ENCODE measurements at regions not wholly inside any gene's neighbourhood (a gene's known extent, or its start where the extent isn't known, plus 50 kb on each side); places are given as distances from the start of the nearest gene placed in this dataset.
"Not testable (repeated sequence)": the region's sequence is repeated elsewhere in the genome, so short reads cannot be mapped to it uniquely, and the experiment has no call there.

- no peak for DNase-seq
These were observed 123.4 kb upstream of the PDE1A start for GRCh38 chr2:182550234-182550633.

DNA sequence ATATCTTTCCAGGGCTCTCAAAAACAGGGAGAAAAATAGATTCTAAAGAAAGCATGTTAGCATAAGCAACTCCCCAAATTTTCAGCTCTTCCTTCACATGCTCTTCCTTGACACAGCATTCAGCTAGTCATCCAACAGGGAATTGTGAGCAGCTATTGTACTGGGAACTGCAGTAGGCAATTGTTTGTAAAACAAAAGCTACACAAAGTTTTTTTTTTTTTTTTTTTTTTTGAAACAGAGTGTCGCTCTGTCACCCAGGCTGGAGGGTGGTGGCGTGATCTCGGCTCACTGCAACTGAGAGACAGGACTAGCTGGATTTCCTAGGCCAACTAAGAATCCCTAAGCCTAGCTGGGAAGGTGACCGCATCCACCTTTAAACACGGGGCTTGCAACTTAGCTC lies 125.4 kb upstream of the PDE1A start:
- not testable (repeated sequence) for DNase-seq

GRCh38 chr2:182552785-182553184 lies 125.9 kb upstream of the PDE1A start:
- not testable (repeated sequence) for DNase-seq

GRCh38 chr2:182553483-182553882 lies 126.6 kb upstream of the PDE1A start:
- no peak for DNase-seq

DNA sequence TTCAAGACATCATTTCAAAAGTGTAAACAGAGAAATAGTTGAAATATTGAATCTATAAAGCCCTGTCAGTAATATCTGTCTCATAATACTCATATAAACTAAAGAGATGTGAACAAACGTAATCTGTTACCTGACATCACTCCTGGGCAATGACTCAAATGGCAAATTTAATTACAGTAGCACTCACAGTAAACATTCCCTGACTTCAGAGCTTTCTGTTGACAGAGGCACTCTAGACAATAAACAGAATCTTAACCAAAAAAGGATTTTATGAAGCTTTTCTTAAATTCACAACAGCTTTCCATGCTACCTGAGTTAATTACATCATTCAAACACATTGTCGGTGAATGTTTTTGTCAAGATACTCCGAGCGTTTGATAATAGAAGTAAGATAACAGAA lies 128.1 kb upstream of the PDE1A start:
- no peak for DNase-seq

DNA sequence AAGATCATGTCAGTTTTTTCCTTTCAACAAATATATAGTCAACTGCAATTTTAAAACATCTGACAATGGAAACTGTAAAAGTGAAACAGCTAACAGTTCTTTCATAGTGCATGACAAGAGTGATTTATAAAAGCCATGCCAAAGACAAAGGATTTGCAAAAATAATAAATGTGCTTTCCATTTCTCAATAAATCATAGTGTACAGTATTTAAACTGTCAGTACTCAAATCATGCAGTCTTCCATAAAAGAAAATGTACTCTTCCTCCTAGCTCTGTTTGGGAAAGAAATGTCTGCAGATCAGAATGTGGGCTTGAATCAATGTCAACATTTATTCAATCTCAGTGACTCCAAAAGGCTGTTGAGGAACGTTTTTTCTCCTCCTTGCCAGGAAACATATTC lies 131.7 kb upstream of the PDE1A start:
- DNase-seq = no peak

- DNase-seq = no peak
These were observed 132.8 kb upstream of the PDE1A start for GRCh38 chr2:182559623-182560022.

- DNase-seq = no peak
These were observed 139.2 kb upstream of the PDE1A start for GRCh38 chr2:182565911-182566567.

GRCh38 chr2:182573553-182573952 lies 142.5 kb upstream of the DNAJC10 start:
- no peak for DNase-seq

GRCh38 chr2:182577816-182578215 lies 138.2 kb upstream of the DNAJC10 start:
- DNase-seq = no peak

- DNase-seq = no peak
These were observed 134.7 kb upstream of the DNAJC10 start for GRCh38 chr2:182581196-182581935.

DNA sequence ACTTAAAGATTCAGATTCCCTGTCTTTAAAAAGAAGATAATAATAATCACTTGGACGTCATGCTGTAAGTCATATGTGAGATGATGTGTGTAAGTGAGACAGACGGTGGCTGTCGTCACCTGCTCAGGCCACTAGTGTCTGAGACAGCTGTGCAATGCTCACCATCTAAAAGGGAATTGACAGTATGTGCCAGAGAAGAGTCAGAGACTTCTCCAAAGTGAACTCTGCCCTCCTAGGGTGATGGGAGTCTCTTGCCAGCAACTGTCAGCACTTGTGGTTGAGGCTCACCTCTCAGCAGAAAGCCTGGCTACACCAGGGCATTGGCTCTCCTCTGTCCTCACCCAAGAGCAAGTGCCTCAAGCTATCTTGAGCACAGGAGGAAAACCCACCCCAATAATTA lies 131.6 kb upstream of the DNAJC10 start:
- no peak for DNase-seq

DNA sequence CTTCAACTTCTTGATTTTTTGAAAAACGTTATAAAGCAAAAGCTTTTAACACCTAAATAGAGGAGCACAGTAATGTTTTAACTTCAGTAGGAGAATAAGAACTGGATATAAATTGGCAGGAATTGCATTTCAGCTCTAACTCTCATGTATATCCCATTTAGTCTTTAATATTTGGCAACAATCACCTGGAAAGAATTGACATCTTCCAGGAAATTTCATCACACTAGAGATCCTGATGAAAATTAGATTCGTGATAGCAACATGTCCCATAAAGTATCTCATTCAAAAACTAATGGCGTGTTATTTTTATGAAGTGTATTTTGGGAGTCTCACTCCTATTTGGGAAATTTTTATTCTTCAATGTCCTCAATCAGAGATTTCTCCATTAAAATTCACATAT lies 131.1 kb upstream of the DNAJC10 start:
- no peak for DNase-seq

GRCh38 chr2:182585430-182585829 lies 130.6 kb upstream of the DNAJC10 start:
- DNase-seq = no peak

DNA sequence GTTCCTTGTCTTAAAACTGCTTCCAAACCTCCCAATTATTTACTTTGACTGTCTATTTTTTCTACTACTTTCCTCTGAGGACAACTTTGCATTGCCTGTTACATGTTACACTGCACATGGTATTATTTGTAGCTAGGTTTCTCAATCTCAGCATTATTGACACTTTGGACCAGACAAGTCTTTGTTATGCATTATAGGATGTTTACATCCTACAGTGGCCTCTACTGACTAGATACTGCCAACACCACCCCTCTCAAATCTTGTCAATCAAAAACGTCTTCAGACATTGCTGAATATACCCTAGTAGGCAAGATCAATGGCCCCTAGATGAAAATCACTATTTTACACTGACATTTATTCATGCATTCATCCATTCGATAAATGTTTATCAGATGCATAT lies 129.6 kb upstream of the DNAJC10 start:
- no peak for DNase-seq

DNA sequence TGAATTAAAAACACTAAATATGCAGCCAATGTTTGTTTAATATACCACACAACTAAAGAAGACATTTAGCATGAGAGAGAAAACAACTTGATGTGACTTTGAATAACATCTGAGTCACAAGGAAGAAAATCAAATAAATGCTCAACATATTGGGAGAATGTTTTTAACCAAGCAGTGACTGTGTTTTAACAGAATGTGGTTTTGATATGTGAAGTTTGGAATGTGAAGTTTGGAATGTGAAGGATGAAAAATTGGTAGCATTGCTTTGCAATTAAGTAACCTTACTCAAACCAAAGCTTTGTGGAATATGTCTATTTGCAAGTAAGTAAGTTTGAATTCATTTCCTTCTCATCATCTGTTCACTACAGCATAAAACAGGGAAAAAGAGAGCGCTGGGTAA lies 128.2 kb upstream of the DNAJC10 start:
- no peak for DNase-seq

- no peak for DNase-seq
These were observed 126.9 kb upstream of the DNAJC10 start for GRCh38 chr2:182589121-182589520.

- no peak for DNase-seq
These were observed 124.3 kb upstream of the DNAJC10 start for GRCh38 chr2:182591774-182592173.

GRCh38 chr2:182592691-182593393 lies 123.2 kb upstream of the DNAJC10 start:
- DNase-seq = no peak

DNA sequence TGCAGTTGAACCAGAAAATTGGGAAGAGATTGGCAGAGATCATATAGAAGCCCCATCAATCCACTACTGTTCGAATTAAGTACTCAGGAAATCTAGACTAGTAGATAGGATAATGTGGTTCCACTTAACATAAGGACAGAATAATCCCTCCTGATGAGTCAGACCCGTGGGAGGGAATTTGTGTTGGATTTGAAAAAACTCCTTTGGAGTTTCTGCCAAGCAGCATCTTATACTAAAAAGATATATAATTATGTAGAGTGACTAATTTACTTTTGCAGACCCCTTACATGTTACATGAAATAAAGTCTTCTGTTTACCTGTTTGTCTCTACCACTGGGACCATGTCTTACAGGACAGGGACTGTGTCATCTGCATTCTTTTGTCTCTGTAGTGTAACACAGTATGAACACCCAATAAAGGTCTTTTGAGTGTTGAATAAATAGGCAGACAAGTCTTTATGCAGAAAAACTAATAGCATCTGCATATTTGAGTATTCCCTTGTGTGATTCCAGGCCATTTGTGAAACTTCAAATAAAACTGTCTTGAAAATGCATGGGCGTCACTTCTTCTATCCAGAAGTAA lies 122.6 kb upstream of the DNAJC10 start:
- DNase-seq = no peak

DNA sequence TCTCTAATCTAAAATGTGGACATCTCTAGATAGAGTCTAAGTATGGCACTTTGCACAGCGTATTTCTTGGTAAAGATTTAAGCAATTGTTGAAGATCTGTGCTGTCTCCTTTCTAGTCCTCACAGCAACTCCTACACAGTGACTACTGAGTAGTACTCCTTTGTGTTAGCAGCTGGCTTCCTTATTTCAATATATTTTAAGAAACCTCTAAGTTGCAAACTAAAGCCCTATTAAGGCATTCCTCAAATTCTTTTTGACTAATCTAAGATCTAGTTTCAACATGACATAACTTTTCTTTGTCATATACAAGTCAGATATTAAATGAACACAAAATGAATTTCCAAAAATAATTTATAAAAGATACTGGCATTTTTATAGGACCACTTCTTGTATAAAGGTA lies 121.8 kb upstream of the DNAJC10 start:
- DNase-seq = no peak

DNA sequence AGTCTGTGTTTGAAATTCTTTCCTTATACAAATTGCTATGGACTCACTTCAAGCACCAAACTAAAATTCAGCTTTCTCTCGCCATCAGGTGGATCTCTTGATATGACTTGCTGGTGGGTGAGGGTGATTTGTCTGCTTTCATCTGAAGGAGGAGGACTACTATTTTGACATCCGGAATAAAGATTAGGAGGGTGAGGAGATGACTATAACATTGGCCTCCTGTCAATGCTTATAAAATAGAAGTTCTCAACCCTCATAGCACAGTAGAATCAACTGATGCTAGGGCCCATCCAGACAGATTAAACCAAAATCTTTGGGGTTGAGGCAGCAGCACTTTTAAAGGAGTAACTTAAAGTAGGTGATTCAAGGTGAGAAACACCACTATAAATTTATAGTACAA lies 120.4 kb upstream of the DNAJC10 start:
- no peak for DNase-seq

DNA sequence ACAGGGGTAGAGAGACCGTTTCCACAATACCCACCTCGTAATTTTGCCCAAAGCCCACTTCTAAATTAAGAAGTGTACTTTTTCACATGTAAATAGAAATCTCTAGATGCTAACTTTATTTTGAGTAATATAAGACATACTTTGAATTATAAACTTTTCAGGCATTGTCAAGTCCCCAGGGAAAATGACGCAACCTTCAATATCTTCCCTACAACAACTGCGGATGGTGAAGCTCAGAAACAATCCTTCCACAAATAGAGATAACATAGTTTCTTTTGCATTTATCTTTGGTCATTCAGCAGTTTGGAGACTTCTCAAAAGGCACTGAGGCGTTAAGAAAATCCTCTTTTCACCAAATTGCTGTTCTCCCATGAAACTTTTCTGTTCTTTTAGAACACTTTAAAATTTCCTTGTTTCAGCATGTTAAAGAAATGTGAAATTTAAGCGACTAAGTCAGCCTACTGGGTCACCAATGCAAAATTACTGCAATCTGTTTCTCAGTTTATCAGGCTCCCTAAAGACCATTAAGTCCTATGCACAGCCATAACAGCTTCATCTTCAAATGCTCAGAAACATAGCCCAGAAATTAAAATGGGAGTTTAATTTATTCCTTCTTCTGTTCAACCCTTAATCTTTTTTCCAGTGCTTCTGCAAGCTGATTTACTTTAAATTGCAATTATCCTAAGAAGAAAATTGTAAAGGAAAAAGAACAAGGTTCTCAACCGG lies 118.3 kb upstream of the DNAJC10 start:
- no peak for DNase-seq

All from NCI-H187 (cell line).